Left ventricle myocardium inferior (tissue), 1 donor: ENCODE measurements at regions not wholly inside any gene's neighbourhood (a gene's known extent, or its start where the extent isn't known, plus 50 kb on each side); places are given as distances from the start of the nearest gene placed in this dataset.
"Not testable (repeated sequence)": the region's sequence is repeated elsewhere in the genome, so short reads cannot be mapped to it uniquely, and the experiment has no call there.

ENCODE experiments used
- DNase-seq: peaks from one replicate; pipeline ENCODE4 v3.0.0-alpha.2; 2020
- H3K27ac ChIP-seq: fragments of 200-600 bp; replicated peaks from 2 replicates; pipeline ENCODE4 v1.8.0; 2021
- H3K27me3 ChIP-seq: fragments of 200-600 bp; 2 replicates; pipeline ENCODE4 v1.8.0; 2021; ENCODE audit warnings: low read depth
- H3K36me3 ChIP-seq: fragments of 200-600 bp; 2 replicates; pipeline ENCODE4 v1.8.0; 2021
- H3K4me1 ChIP-seq: fragments of 200-600 bp; 2 replicates; pipeline ENCODE4 v1.8.0; 2021
- H3K4me3 ChIP-seq: fragments of 200-600 bp; 2 replicates; pipeline ENCODE4 v1.8.0; 2021; ENCODE audit warnings: mild to moderate bottlenecking, moderate library complexity
- H3K9me3 ChIP-seq: fragments of 200-600 bp; replicated peaks from 2 replicates; pipeline ENCODE4 v1.8.0; 2021
- intact Hi-C: fragments of 100-400 bp; cut with micrococcal nuclease; formaldehyde crosslinking; loops from one replicate; pipeline ENCODE4 v1.11.0; 2022
- TF ChIP-seq, protein P1 (sequence below): fragments of 200-600 bp; IDR thresholded peaks from 2 replicates; pipeline ENCODE4 v1.8.0; 2021; ENCODE audit warnings: antibody characterized with exemption, mild to moderate bottlenecking, borderline replicate concordance
- donor health status: DM: no; HTN: yes; CAD: no; lungs with severe emphysema.

DNA sequence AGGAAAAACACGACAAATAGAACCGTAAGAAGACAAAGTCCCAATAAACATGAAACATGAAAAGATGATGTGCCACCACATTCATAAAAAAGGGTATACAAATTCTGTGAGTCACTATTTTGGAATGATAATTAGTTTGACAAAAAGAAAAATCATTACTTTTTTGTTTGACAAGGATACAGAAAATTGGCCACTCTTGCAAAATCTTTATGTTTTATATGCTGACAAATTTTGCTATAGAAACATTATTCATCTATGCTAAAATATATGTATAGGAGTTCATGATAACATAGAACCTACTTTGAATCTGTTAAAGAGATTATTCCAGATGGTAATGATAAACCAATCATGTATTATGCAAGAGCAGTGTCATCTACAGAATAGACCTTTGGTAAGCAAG is 1201.0 kb downstream of the FSCB start:
- TF ChIP-seq, protein P1, sequence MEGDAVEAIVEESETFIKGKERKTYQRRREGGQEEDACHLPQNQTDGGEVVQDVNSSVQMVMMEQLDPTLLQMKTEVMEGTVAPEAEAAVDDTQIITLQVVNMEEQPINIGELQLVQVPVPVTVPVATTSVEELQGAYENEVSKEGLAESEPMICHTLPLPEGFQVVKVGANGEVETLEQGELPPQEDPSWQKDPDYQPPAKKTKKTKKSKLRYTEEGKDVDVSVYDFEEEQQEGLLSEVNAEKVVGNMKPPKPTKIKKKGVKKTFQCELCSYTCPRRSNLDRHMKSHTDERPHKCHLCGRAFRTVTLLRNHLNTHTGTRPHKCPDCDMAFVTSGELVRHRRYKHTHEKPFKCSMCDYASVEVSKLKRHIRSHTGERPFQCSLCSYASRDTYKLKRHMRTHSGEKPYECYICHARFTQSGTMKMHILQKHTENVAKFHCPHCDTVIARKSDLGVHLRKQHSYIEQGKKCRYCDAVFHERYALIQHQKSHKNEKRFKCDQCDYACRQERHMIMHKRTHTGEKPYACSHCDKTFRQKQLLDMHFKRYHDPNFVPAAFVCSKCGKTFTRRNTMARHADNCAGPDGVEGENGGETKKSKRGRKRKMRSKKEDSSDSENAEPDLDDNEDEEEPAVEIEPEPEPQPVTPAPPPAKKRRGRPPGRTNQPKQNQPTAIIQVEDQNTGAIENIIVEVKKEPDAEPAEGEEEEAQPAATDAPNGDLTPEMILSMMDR: no peak
- Histone ChIP-seq H3K36me3 (no peaks in the 10 kb centered on the region), H3K27me3 (no peaks in the 10 kb centered on the region), H3K4me1 (no peaks in the 10 kb centered on the region), H3K9me3 (no peaks in the 10 kb centered on the region), H3K27ac (no peak overlapping the region), H3K4me3 (no peak overlapping the region)
- DNase-seq: no peak
- intact Hi-C loops: no loop called here

DNA sequence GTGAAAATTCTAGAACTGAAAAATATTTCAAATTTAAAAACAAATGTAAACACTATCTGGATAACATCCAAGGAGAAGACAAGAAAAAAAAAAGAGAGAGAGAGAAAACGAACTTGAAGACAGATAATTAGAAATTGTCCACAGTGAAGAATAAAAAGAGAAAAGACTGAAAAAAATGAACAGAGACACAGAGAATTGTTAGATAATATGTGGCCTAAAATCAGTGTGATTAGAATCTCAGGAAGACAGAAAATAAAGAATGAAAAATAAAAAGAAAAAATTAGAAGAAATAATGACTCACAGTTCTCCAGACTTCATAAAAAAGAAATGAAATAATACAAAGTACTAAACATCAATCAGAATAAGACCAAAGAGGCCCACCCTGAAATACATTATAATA is 1209.3 kb downstream of the FSCB start:
- H3K27ac ChIP-seq: no peak overlapping the region
- no peak overlapping the region for H3K4me3 ChIP-seq
- H3K27me3 ChIP-seq: no peaks in the 10 kb centered on the region
- no peaks in the 10 kb centered on the region for H3K4me1 ChIP-seq
- peaks cover 5% of the 10 kb centered on the region for H3K9me3 ChIP-seq
- no peaks in the 10 kb centered on the region for H3K36me3 ChIP-seq
- DNase-seq: no peak
- intact Hi-C loops: no loop called here
- TF ChIP-seq, protein P1: no peak

DNA sequence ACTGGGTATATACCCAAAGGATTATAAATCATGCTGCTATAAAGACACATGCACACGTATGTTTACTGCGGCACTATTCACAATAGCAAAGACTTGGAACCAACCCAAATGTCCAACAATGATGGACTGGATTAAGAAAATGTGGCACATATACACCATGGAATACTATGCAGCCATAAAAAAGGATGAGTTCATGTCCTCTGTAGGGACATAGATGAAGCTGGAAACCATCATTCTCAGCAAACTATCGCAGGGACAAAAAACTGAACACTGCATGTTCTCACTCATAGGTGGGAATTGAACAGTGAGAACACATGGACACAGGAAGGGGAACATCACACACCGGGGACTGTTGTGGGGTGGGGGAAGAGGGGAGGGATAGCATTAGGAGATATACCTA is 1211.0 kb downstream of the FSCB start:
- H3K27ac ChIP-seq, H3K36me3 ChIP-seq, H3K4me1 ChIP-seq, DNase-seq, H3K4me3 ChIP-seq, H3K27me3 ChIP-seq, H3K9me3 ChIP-seq, intact Hi-C loops: not testable (repeated sequence)

DNA sequence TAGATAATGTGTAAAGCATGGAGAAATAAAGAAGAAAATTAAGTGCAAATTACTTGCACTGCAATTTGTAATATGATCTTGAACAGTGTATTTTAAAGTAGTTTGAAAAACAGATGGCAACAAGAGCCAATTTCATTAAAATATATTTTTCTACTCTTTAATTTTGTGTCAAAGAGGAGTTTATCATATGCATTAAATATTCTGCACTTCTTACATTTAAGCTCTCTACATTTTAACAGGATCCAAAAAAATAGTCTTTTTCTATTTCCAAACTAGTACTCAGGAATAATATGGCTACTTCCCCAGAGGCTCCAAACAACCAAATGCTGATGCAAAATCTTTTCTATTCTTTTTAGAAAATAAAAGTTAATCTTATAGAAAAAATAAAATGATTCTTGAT is 1221.5 kb downstream of the FSCB start:
- no peaks in the 10 kb centered on the region for H3K27me3 ChIP-seq
- H3K4me1 ChIP-seq: no peaks in the 10 kb centered on the region
- no peak overlapping the region for H3K27ac ChIP-seq
- no peak overlapping the region for H3K4me3 ChIP-seq
- DNase-seq: no peak
- intact Hi-C loops: no loop called here
- TF ChIP-seq, protein P1: no peak
- no peaks in the 10 kb centered on the region for H3K9me3 ChIP-seq
- H3K36me3 ChIP-seq: no peaks in the 10 kb centered on the region

DNA sequence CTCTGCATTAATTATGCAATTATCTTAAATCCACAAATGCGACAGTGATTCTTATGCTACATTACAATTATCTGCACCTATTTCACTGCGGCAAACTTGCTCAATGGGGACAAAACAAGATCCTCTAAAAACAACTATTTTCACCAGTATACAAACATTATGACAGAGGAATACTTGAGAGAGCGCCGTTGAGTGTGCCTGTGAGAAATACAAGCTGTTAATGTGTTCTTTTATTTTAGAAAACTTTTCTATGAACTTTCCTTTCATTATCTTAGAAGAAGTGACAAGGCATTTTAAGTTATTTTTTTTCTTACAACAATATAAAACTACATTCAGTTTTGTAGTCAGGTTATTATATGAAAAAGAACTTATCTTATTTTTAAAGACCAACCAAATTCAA is 1247.0 kb downstream of the FSCB start:
- TF ChIP-seq, protein P1: no peak
- no peak overlapping the region for H3K27ac ChIP-seq

DNA sequence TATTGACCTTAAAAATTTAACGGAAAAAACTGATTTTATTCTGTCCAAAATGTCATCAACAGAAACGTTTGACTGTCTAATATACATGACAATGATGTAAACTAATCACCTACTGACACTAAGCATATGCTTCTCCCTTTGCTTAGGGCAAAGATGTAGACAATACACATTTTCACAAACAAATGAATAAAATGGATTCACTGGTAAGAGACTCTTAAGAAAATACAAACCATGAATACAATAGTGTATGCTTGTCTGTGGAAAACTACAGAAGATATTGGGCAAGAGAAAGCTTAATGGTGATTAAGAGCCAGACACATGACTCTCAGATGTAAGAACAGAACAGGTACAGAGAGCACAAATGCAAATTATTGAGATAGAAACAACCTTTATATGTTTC is 1248.7 kb downstream of the FSCB start:
- Histone ChIP-seq H3K27me3 (no peaks in the 10 kb centered on the region), H3K9me3 (peaks cover 4% of the 10 kb centered on the region), H3K4me3 (no peak overlapping the region), H3K27ac (no peak overlapping the region), H3K4me1 (no peaks in the 10 kb centered on the region), H3K36me3 (no peaks in the 10 kb centered on the region)
- TF ChIP-seq, protein P1: no peak
- no peak for DNase-seq
- intact Hi-C loops: no loop called here

More for the DNA sequence above, 1247.0 kb downstream of the FSCB start:
- Histone ChIP-seq H3K4me1 (no peaks in the 10 kb centered on the region), H3K36me3 (no peaks in the 10 kb centered on the region), H3K27me3 (no peaks in the 10 kb centered on the region), H3K9me3 (peaks cover 7% of the 10 kb centered on the region), H3K4me3 (no peak overlapping the region)
- DNase-seq: no peak
- intact Hi-C loops: no loop called here

DNA sequence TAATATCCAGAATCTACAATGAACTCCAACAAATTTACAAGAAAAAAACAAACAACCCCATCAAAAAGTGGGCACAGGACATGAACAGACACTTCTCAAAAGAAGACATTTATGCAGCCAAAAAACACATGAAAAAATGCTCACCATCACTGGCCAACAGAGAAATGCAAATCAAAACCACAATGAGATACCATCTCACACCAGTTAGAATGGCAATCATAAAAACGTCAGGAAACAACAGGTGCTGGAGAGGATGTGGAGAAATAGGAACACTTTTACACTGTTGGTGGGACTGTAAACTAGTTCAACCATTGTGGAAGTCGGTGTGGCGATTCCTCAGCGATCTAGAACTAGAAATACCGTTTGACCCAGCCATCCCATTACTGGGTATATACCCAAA is 1250.1 kb downstream of the FSCB start:
- H3K27ac ChIP-seq, intact Hi-C loops, H3K27me3 ChIP-seq, H3K36me3 ChIP-seq, H3K9me3 ChIP-seq, H3K4me1 ChIP-seq, DNase-seq, H3K4me3 ChIP-seq: not testable (repeated sequence)
